ENCODE measurements at regions not wholly inside any gene's neighbourhood (a gene's known extent, or its start where the extent isn't known, plus 50 kb on each side); places are given as distances from the start of the nearest gene placed in this dataset.

DNA sequence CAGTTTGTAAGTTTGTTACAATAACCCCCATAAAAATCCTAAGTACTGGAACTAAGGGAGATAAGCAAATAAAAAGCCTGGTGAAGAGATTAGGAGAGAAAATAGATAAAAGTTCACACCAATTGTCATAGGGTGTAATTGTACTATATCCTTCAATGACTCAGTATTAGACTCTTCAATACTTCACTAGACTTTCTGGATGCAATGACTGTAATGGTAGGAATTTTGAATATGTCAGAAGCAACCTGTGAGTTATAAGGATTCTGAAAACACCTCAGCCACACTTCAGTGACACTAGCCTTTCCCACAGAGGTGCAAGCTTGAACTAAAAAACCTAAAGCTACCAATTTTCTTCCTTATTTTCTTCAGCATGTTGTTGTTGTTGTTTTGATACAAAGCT, 147.9 kb downstream of the PTGER3 start:
- DNase-seq (no peak), ATAC-seq (no peak)
- intact Hi-C loops (cut with DNase I) = loop anchor here in 3 of 10 donors (5.0 to 10.0 kb wide), 2 partner anchors 212 to 215 kb away; no protein-coding TSS in a partner anchor
- Histone ChIP-seq H3K27me3 (peaks cover 0 to 2% (median 0%) of the 10 kb centered on the region in 7 donors), H3K4me3 (no peak overlapping the region), H3K36me3 (no peaks in the 10 kb centered on the region), H3K4me1 (no peaks in the 10 kb centered on the region), H3K9me3 (no peaks in the 10 kb centered on the region), H3K27ac (no peak overlapping the region)
- TF ChIP-seq, protein P1, sequence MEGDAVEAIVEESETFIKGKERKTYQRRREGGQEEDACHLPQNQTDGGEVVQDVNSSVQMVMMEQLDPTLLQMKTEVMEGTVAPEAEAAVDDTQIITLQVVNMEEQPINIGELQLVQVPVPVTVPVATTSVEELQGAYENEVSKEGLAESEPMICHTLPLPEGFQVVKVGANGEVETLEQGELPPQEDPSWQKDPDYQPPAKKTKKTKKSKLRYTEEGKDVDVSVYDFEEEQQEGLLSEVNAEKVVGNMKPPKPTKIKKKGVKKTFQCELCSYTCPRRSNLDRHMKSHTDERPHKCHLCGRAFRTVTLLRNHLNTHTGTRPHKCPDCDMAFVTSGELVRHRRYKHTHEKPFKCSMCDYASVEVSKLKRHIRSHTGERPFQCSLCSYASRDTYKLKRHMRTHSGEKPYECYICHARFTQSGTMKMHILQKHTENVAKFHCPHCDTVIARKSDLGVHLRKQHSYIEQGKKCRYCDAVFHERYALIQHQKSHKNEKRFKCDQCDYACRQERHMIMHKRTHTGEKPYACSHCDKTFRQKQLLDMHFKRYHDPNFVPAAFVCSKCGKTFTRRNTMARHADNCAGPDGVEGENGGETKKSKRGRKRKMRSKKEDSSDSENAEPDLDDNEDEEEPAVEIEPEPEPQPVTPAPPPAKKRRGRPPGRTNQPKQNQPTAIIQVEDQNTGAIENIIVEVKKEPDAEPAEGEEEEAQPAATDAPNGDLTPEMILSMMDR (IDR thresholded peaks at IDR 0.05) = no peak

DNA sequence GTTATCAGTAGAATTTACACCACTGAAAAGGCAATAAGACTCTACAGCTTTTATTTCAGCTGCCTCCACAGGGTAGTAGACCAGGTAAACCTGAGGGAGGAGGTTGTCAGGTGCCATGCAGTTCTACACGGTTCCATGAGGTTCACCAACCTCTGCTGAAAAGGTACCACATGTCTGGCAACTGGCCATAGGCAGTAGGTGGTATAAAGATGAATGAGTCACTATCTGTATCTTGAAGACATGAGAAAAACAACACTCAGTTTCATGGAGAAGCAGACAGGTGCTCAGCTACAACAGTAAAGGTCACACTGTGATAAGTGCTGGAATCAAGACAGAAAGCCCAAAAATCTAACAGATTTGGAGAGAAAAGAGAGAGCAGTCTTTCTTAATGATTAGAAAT, 145.4 kb downstream of the PTGER3 start:
- no peak for ATAC-seq
- intact Hi-C loops (cut with DNase I) = no loop called here
- no peak overlapping the region for H3K27ac ChIP-seq
- no peak overlapping the region for H3K4me3 ChIP-seq
- DNase-seq = no peak
- TF ChIP-seq, protein P1 (IDR thresholded peaks at IDR 0.05) = no peak
- H3K27me3 ChIP-seq = peaks cover 0 to 2% (median 0%) of the 10 kb centered on the region in 7 donors
- no peaks in the 10 kb centered on the region for H3K36me3 ChIP-seq
- H3K4me1 ChIP-seq = no peaks in the 10 kb centered on the region
- WGBS, 2 donors = 63 to 77% methylated on average over 1 of the region's 1 CpG
- H3K9me3 ChIP-seq = no peaks in the 10 kb centered on the region

DNA sequence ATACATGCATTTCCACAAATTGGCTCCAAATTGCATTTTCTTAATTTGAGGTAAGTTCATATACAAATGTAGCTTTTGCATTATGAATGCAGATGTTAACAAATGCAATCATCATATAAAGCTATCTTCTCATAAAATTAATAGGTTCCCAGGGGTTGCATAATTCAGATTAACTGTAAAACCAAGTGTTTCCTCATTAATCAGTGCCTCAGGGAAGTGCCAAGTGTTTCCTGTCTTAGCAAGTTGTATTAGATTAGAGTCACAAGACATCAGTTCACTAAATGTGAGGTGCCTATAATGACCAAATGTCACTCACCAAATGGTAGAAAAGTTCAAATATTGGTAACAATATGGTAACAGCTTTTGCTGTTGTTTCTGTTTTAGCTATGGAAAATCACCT, 140.8 kb downstream of the PTGER3 start:
- ATAC-seq (no peak), DNase-seq (no peak)
- no peaks in the 10 kb centered on the region for H3K27me3 ChIP-seq
- H3K9me3 ChIP-seq = no peaks in the 10 kb centered on the region
- intact Hi-C loops (cut with DNase I) = no loop called here
- TF ChIP-seq, protein P1 (IDR thresholded peaks at IDR 0.05) = no peak
- H3K4me3 ChIP-seq = no peak overlapping the region
- no peaks in the 10 kb centered on the region for H3K4me1 ChIP-seq
- H3K36me3 ChIP-seq = no peaks in the 10 kb centered on the region
- no peak overlapping the region for H3K27ac ChIP-seq

DNA sequence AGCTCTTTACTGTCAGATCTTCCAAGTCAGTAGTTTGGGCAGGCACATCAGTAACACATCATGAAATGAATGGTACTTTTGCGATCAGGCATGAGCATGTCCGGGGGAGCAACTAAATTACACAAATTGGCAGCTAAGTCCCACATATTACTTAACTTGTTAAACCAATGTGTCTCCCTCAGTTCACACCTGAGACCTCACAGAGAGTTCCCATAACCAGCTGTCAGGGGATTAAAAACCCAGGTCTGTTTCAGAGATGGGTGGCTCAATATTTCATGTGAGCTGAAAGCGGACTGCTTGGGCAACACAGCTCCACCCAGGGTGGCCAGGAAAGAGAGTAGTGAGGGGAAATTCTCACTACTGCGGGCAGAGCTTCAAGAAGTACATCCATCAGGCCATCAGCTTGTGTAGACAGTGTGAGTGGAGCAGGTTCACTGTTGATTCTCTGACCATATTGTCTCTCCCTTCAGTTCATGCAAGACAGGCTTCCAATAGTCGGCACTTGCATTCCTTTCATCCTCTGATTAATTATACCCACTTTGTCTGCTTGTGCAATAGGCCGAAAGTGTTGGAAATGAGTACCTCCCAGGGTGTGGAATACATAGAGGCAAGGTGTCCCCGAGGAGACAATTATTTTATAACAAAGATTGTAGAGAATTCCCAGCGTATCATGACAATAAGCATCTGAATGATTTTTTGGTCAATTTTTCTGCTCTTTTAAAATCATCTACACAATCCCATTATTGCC, 139.9 kb downstream of the PTGER3 start:
- Histone ChIP-seq H3K36me3 (no peaks in the 10 kb centered on the region), H3K4me3 (no peak overlapping the region), H3K9me3 (no peaks in the 10 kb centered on the region), H3K4me1 (no peaks in the 10 kb centered on the region), H3K27ac (no peak overlapping the region), H3K27me3 (no peaks in the 10 kb centered on the region)
- TF ChIP-seq, protein P1 (IDR thresholded peaks at IDR 0.05) = no peak
- intact Hi-C loops (cut with DNase I) = no loop called here
- DNase-seq (no peak), ATAC-seq (no peak)
- WGBS, 2 donors = 90% methylated on average over 8 of the region's 8 CpGs
